Liver (tissue), 8 donors: ENCODE measurements at regions not wholly inside any gene's neighbourhood (a gene's known extent, or its start where the extent isn't known, plus 50 kb on each side); places are given as distances from the start of the nearest gene placed in this dataset.

Source experiments
- DNase-seq: peaks from one replicate; pipeline ENCODE4 v3.0.0-alpha.2; 2017; ENCODE audit warnings: low spot score
- H3K27ac ChIP-seq, 2 donors: one replicate each; pipeline ENCODE4 v1.7.0; 2013; ENCODE audit warnings: inconsistent platforms in 2 of 2, low read length in 2 of 2, control low read depth in 1 of 2, low read depth in 1 of 2, mild to moderate bottlenecking in 1 of 2
- H3K27me3 ChIP-seq, 4 donors: one replicate each; pipeline versions ENCODE4 v1.6.1 to v1.7.0; 2013; ENCODE audit warnings: low read length in 3 of 4, inconsistent platforms in 1 of 4, mild to moderate bottlenecking in 1 of 4, moderate library complexity in 1 of 4; ENCODE audit not compliant: control insufficient read depth in 4 of 4, insufficient read depth in 4 of 4
- H3K36me3 ChIP-seq, 4 donors: one replicate each; pipeline versions ENCODE4 v1.6.1 to v1.7.0; 2013; ENCODE audit warnings: low read length in 3 of 4, mild to moderate bottlenecking in 3 of 4, low read depth in 1 of 4, moderate library complexity in 1 of 4; ENCODE audit not compliant: control insufficient read depth in 4 of 4, insufficient read depth in 3 of 4
- H3K4me1 ChIP-seq, 4 donors: one replicate each; pipeline versions ENCODE4 v1.6.1 to v1.7.0; 2013; ENCODE audit warnings: low read length in 3 of 4, mild to moderate bottlenecking in 3 of 4, moderate library complexity in 1 of 4; ENCODE audit not compliant: control insufficient read depth in 4 of 4, insufficient read depth in 4 of 4
- H3K4me3 ChIP-seq, 3 donors: one replicate each; pipeline versions ENCODE4 v1.6.1 to v1.7.0; 2013; ENCODE audit warnings: low read length in 3 of 3, control low read depth in 1 of 3, low read depth in 1 of 3, mild to moderate bottlenecking in 1 of 3
- H3K9ac ChIP-seq, 2 donors: one replicate each; pipeline ENCODE4 v1.7.0; 2013; ENCODE audit warnings: low read length in 2 of 2, mild to moderate bottlenecking in 2 of 2, moderate library complexity in 2 of 2, control low read depth in 1 of 2, low read depth in 1 of 2
- H3K9me3 ChIP-seq, 4 donors: one replicate each; pipeline versions ENCODE4 v1.6.1 to v1.7.0; 2013; ENCODE audit warnings: low read length in 3 of 4; ENCODE audit not compliant: control insufficient read depth in 4 of 4
- EGR1 ChIP-seq, 2 donors: IDR thresholded peaks; 2 replicates each; pipeline ENCODE4 v1.6.1; 2016 to 2018; ENCODE audit warnings: antibody characterized with exemption in 2 of 2, low read depth in 2 of 2
- FOXA1 ChIP-seq: IDR thresholded peaks from 2 replicates; pipeline ENCODE4 v1.6.1; 2016; ENCODE audit warnings: antibody characterized with exemption
- FOXA2 ChIP-seq: IDR thresholded peaks from 2 replicates; pipeline ENCODE4 v1.6.1; 2016; ENCODE audit warnings: antibody characterized with exemption
- GABPA ChIP-seq, 2 donors: IDR thresholded peaks in 1 of 2; conservative IDR thresholded peaks in 1 of 2; 2 replicates each; pipeline ENCODE4 v1.6.1; 2016; ENCODE audit warnings: antibody characterized with exemption in 2 of 2, mild to moderate bottlenecking in 1 of 2, moderate library complexity in 1 of 2
- HNF4A ChIP-seq, 2 donors: conservative IDR thresholded peaks; 2 replicates each; pipeline ENCODE4 v1.6.1; 2016; ENCODE audit warnings: antibody characterized with exemption in 2 of 2, mild to moderate bottlenecking in 2 of 2
- HNF4G ChIP-seq: IDR thresholded peaks from 2 replicates; pipeline ENCODE4 v1.6.1; 2016; ENCODE audit warnings: antibody characterized with exemption
- NR2F2 ChIP-seq: IDR thresholded peaks from 2 replicates; pipeline ENCODE4 v1.6.1; 2016; ENCODE audit warnings: antibody characterized with exemption
- RAD21 ChIP-seq, 2 donors: IDR thresholded peaks; 2 replicates each; pipeline ENCODE4 v1.6.1; 2016; ENCODE audit warnings: antibody characterized with exemption in 2 of 2, mild to moderate bottlenecking in 2 of 2
- RXRA ChIP-seq, 2 donors: IDR thresholded peaks; 2 replicates each; pipeline ENCODE4 v1.6.1; 2017 to 2018; ENCODE audit warnings: antibody characterized with exemption in 2 of 2, mild to moderate bottlenecking in 1 of 2
- SP1 ChIP-seq: IDR thresholded peaks from 2 replicates; pipeline ENCODE4 v1.6.1; 2018; ENCODE audit warnings: antibody characterized with exemption, mild to moderate bottlenecking
- TAF1 ChIP-seq: conservative IDR thresholded peaks from 2 replicates; pipeline ENCODE4 v1.6.1; 2016; ENCODE audit warnings: antibody characterized with exemption, mild to moderate bottlenecking
- WGBS: extraction: QIAGEN DNeasy Blood & Tissue Kit; methylation state at CpG from one replicate; pipeline ENCODE4 v1.1.7; 2013; 5-methylcytosine and 5-hydroxymethylcytosine counted together
- TF ChIP-seq, protein P1 (sequence below): IDR thresholded peaks from 2 replicates; pipeline ENCODE4 v1.6.1; 2016; ENCODE audit warnings: antibody characterized with exemption
- TF ChIP-seq, protein P2 (sequence below): IDR thresholded peaks from 2 replicates; pipeline ENCODE4 v1.6.1; 2016; ENCODE audit warnings: antibody characterized with exemption
- TF ChIP-seq, protein P3 (sequence below): IDR thresholded peaks from 2 replicates; pipeline ENCODE4 v1.6.1; 2016; ENCODE audit warnings: antibody characterized with exemption
- TF ChIP-seq, protein P4 (sequence below): IDR thresholded peaks from 2 replicates; pipeline ENCODE4 v1.6.1; 2016; ENCODE audit warnings: antibody characterized with exemption, mild to moderate bottlenecking
- TF ChIP-seq, protein P5 (sequence below): fragments of 150-350 bp; IDR thresholded peaks from 2 replicates; pipeline ENCODE4 v1.5.1; 2017; ENCODE audit warnings: improper control_type of control experiment, low read depth, low read length; ENCODE audit not compliant: missing input control
- donor health status: healthy.
- donor health status: healthy.
- donor health status: healthy.
- donor health status: healthy.
- donor health status: healthy.

DNA sequence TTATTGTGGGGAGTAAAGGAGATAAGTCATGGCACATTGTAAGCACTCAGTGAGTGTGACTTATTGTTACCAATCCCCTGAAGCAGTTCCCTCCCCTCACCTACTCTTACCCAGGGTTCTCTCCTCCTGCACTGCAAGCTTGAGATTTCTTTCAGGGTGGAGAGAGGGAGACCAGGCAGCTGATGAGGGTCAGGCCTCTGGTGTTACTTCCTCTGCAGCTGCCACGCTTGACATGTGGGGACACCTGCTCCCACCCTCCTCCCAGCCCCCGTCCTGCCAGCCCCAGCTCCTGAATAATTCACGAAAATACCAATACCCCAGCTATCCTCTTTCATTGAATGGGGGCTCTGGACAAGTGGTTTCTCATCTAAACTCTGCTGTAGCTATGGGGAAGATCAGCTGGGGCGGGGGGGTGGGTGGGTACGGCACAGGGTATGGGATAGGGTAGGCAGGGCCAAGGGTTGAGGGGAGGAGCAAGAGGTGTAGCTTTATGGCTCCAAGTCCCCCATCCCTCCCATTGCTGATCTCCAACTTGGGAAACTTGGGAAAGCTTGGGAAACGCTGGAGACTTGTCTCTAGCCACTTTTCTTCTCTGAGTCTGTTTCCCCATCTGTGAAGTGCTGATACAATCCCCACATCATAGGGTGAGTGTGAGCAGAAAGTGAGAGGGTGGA, 148.5 kb upstream of the PJA1 start:
- no peaks in the 10 kb centered on the region for H3K4me1 ChIP-seq
- no peak overlapping the region for H3K9ac ChIP-seq
- 80% methylated on average over 6 of the region's 6 CpGs for WGBS
- H3K4me3 ChIP-seq = no peak overlapping the region
- peaks cover 0 to 2% (median 0%) of the 10 kb centered on the region in 4 donors for H3K27me3 ChIP-seq
- no peak overlapping the region for H3K27ac ChIP-seq
- no peak for DNase-seq
- TF ChIP-seq HNF4A (conservative IDR thresholded peaks at IDR 0.05) (no peak), HNF4G (no peak), SP1 (no peak), RAD21 (IDR thresholded peaks at IDR 0.05) (no peak), FOXA1 (no peak), RXRA (IDR thresholded peaks at IDR 0.05) (no peak), NR2F2 (no peak), EGR1 (IDR thresholded peaks at IDR 0.05; ENCODE audit: low read depth in 2 of 2) (no peak), TAF1 (no peak), GABPA (IDR thresholded peaks at IDR 0.05 in 1 of 2, conservative IDR thresholded peaks at IDR 0.05 in 1 of 2) (no peak)
- TF ChIP-seq, protein P1, sequence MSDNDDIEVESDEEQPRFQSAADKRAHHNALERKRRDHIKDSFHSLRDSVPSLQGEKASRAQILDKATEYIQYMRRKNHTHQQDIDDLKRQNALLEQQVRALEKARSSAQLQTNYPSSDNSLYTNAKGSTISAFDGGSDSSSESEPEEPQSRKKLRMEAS = no peak
- TF ChIP-seq, protein P2, sequence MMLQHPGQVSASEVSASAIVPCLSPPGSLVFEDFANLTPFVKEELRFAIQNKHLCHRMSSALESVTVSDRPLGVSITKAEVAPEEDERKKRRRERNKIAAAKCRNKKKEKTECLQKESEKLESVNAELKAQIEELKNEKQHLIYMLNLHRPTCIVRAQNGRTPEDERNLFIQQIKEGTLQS = no peak
- H3K36me3 ChIP-seq = no peaks in the 10 kb centered on the region
- H3K9me3 ChIP-seq = no peaks in the 10 kb centered on the region

DNA sequence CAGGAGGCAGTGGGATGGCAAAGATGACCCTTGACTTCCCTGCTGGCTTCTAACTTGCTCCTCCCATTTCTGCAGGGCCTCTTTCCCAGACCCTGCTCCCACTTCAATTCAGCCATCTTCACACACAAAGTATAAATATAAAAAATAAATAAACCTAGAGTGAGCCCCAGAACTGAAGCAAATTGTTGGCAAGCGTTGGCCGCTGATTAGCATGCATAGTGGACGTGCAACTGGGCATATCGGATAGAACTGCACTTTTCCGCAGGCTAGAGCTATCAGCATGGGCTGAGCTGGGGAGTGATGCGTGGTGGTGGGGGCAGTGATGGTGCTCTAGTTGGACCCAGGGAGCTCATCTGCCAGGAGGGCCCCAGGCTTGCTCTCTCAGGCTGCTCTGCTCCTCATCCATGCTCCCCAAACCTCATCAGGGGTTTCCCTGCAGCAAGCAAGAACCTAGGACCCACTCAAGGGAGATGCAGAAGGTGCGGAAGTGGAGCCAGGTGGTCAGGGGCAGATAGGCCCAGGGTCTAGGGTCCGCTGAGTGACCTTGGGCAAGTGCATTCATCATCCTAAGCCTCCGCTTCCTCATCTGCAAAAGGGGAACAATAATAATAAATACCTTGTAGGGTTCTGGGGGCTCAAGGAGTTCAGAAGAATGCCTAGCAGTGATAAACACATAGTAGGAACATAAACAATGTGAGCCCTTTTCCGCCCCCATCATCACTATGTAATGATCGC, 146.8 kb upstream of the PJA1 start:
- no peak for DNase-seq
- H3K4me3 ChIP-seq = no peak overlapping the region
- H3K9ac ChIP-seq = no peak overlapping the region
- no peaks in the 10 kb centered on the region for H3K36me3 ChIP-seq
- WGBS = 91% methylated on average over 11 of the region's 11 CpGs
- no peaks in the 10 kb centered on the region for H3K9me3 ChIP-seq
- H3K27ac ChIP-seq = no peak overlapping the region
- H3K27me3 ChIP-seq = peaks cover 0 to 2% (median 0%) of the 10 kb centered on the region in 4 donors
- no peak for TF ChIP-seq HNF4A (conservative IDR thresholded peaks at IDR 0.05)
- TF ChIP-seq NR2F2 = no peak
- TF ChIP-seq, protein P1 = no peak
- TF ChIP-seq, protein P3, sequence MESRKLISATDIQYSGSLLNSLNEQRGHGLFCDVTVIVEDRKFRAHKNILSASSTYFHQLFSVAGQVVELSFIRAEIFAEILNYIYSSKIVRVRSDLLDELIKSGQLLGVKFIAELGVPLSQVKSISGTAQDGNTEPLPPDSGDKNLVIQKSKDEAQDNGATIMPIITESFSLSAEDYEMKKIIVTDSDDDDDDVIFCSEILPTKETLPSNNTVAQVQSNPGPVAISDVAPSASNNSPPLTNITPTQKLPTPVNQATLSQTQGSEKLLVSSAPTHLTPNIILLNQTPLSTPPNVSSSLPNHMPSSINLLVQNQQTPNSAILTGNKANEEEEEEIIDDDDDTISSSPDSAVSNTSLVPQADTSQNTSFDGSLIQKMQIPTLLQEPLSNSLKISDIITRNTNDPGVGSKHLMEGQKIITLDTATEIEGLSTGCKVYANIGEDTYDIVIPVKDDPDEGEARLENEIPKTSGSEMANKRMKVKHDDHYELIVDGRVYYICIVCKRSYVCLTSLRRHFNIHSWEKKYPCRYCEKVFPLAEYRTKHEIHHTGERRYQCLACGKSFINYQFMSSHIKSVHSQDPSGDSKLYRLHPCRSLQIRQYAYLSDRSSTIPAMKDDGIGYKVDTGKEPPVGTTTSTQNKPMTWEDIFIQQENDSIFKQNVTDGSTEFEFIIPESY = no peak
- no peak for TF ChIP-seq TAF1
- TF ChIP-seq, protein P4, sequence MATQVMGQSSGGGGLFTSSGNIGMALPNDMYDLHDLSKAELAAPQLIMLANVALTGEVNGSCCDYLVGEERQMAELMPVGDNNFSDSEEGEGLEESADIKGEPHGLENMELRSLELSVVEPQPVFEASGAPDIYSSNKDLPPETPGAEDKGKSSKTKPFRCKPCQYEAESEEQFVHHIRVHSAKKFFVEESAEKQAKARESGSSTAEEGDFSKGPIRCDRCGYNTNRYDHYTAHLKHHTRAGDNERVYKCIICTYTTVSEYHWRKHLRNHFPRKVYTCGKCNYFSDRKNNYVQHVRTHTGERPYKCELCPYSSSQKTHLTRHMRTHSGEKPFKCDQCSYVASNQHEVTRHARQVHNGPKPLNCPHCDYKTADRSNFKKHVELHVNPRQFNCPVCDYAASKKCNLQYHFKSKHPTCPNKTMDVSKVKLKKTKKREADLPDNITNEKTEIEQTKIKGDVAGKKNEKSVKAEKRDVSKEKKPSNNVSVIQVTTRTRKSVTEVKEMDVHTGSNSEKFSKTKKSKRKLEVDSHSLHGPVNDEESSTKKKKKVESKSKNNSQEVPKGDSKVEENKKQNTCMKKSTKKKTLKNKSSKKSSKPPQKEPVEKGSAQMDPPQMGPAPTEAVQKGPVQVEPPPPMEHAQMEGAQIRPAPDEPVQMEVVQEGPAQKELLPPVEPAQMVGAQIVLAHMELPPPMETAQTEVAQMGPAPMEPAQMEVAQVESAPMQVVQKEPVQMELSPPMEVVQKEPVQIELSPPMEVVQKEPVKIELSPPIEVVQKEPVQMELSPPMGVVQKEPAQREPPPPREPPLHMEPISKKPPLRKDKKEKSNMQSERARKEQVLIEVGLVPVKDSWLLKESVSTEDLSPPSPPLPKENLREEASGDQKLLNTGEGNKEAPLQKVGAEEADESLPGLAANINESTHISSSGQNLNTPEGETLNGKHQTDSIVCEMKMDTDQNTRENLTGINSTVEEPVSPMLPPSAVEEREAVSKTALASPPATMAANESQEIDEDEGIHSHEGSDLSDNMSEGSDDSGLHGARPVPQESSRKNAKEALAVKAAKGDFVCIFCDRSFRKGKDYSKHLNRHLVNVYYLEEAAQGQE = no peak
- TF ChIP-seq HNF4G = no peak
- TF ChIP-seq RXRA (IDR thresholded peaks at IDR 0.05) = no peak
- TF ChIP-seq FOXA2 = no peak
- TF ChIP-seq SP1 = no peak
- TF ChIP-seq, protein P5, sequence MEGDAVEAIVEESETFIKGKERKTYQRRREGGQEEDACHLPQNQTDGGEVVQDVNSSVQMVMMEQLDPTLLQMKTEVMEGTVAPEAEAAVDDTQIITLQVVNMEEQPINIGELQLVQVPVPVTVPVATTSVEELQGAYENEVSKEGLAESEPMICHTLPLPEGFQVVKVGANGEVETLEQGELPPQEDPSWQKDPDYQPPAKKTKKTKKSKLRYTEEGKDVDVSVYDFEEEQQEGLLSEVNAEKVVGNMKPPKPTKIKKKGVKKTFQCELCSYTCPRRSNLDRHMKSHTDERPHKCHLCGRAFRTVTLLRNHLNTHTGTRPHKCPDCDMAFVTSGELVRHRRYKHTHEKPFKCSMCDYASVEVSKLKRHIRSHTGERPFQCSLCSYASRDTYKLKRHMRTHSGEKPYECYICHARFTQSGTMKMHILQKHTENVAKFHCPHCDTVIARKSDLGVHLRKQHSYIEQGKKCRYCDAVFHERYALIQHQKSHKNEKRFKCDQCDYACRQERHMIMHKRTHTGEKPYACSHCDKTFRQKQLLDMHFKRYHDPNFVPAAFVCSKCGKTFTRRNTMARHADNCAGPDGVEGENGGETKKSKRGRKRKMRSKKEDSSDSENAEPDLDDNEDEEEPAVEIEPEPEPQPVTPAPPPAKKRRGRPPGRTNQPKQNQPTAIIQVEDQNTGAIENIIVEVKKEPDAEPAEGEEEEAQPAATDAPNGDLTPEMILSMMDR = no peak
- TF ChIP-seq, protein P2 = no peak
- H3K4me1 ChIP-seq = no peaks in the 10 kb centered on the region
